Astrocyte of the spinal cord (primary cell): ENCODE measurements at regions not wholly inside any gene's neighbourhood (a gene's known extent, or its start where the extent isn't known, plus 50 kb on each side); places are given as distances from the start of the nearest gene placed in this dataset.

ENCODE experiments used
- DNase-seq: peaks from one replicate; pipeline ENCODE4 v3.0.0; 2011; ENCODE audit warnings: low read depth, low spot score
- H3K4me3 ChIP-seq: 2 replicates; pipeline ENCODE4 v1.5.1; 2011; ENCODE audit warnings: low read depth, mild to moderate bottlenecking, low read length, moderate library complexity
- in situ Hi-C: cut with HindIII; loops from 2 replicates; pipeline ENCODE4 v1.10.0; 2017; ENCODE audit warnings: low sequenced_read_pairs
- TF ChIP-seq, protein P1 (sequence below): IDR thresholded peaks from 2 replicates; pipeline ENCODE4 v1.5.1; 2012; ENCODE audit warnings: low read depth, mild to moderate bottlenecking, low read length, inconsistent platforms

DNA sequence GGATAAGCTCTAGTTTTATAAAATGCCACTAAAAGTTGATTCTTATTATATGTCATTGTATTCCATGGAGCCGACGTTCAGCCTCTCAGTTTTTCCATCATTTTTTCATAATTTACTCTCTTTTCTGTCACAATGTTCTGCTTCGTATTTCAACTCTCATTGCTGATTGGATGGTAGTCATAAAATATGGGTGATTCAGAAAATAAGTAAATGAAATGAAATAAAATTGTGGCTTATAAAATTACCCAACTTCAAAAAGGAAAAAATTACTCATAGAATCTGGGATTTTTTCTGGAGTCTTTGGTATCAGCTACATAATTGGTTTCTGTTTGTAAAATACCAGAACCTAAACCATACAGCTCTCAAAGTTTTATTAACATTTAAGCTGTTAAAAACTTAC, 139.7 kb upstream of the ITGA4 start:
- DNase-seq: no peak
- in situ Hi-C loops: no loop called here
- no peak overlapping the region for H3K4me3 ChIP-seq
- TF ChIP-seq, protein P1, sequence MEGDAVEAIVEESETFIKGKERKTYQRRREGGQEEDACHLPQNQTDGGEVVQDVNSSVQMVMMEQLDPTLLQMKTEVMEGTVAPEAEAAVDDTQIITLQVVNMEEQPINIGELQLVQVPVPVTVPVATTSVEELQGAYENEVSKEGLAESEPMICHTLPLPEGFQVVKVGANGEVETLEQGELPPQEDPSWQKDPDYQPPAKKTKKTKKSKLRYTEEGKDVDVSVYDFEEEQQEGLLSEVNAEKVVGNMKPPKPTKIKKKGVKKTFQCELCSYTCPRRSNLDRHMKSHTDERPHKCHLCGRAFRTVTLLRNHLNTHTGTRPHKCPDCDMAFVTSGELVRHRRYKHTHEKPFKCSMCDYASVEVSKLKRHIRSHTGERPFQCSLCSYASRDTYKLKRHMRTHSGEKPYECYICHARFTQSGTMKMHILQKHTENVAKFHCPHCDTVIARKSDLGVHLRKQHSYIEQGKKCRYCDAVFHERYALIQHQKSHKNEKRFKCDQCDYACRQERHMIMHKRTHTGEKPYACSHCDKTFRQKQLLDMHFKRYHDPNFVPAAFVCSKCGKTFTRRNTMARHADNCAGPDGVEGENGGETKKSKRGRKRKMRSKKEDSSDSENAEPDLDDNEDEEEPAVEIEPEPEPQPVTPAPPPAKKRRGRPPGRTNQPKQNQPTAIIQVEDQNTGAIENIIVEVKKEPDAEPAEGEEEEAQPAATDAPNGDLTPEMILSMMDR: no peak

DNA sequence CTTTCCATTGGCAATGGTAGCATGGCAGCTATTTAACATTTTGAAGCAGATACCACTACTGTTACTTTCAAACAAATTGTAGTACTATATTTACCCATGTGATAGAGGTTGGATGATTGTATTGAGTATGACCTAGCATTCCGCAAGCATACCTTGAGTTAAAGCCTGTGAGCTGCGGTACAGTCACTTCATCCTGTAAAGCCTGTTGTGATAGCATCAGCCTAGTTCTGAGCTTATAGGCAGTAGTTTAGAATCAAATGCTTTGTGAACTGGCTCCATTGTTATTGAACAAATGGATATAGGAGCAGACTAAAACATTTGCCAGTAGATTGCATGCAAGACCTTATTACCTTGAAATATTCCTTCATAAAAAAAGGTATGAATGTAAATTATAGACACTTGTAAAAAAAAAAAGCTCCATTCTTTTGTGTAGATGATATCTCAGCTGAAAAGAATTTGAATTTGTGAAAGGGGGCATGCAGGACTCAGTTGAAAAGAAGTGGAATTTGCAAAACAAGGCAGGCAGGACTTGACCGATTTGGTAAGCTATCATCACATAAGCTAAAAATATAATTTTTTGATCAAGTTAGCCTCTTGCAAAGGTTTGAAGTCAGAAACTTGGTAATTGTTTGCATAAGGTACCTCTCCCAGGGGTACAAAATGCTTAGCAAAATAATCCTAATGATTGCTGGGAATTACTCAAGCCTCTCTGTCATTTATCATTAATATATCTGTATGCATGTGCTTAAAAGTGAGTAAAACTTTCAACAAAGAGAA, 138.5 kb upstream of the ITGA4 start:
- DNase-seq: no peak
- TF ChIP-seq, protein P1: no peak
- in situ Hi-C loops: no loop called here

GRCh38 chr2:181319286-181319685, 137.9 kb upstream of the ITGA4 start:
- in situ Hi-C loops: no loop called here
- TF ChIP-seq, protein P1: no peak
- no peak for DNase-seq
- no peak overlapping the region for H3K4me3 ChIP-seq

More for the DNA sequence above, 138.5 kb upstream of the ITGA4 start:
- H3K4me3 ChIP-seq: no peak overlapping the region

DNA sequence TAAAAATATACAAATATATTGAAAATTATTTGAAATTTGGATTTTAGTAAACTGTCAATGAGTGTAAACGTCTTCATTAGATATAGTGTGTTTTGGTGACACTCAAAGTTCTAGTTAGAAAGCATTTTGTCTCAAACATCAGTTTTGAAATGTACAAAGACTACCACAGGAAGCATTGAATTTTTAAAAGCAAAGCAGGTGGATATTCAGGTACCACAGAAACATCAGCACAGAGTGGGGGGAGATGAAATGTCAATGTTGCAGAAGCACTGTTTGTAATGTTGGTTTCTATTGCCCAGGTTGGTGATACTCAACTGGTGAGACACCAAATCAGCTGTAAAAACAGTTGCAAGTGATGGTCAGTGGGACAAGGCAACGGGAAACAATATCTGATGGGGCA, 136.5 kb upstream of the ITGA4 start:
- no peak for DNase-seq
- TF ChIP-seq, protein P1: no peak
- no peak overlapping the region for H3K4me3 ChIP-seq
- in situ Hi-C loops: no loop called here

DNA sequence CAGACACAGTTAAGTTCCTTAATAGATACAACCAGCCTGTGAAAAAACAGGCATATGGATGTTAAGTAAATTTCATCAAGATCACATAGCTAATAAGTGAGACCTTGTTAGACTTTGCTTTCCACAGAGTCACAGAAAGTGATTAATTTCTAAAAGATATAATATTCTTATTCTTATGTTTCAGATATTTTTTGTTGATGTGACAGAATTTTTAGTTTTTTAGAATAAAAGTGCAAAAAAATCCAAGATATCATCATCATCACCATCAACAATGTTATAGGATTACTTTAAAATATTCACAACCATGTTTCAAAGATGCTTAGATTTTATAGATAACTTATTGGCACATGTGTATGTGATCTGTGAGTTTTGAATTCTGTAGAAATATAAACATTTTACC, 132.3 kb upstream of the ITGA4 start:
- no peak for DNase-seq
- H3K4me3 ChIP-seq: no peak overlapping the region
- TF ChIP-seq, protein P1: no peak
- in situ Hi-C loops: no loop called here

DNA sequence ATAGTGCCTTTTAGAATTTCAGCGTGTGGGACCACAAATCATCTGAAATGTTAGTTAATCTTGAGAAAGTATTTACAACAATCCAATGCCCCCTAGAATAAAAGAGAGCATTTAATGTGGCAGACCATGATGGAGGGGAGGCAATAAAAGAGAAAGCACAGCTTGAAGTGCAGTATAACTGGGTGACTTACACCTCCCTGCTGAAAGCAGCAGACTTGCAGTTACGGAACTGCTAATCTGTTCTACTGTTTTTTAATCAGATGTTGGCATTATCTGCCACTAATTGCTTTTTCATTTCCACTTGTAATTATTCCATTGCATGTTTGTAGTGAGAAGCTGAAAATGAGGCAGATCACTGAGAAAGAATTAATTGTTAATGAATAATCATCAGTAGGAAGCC, 130.5 kb upstream of the ITGA4 start:
- in situ Hi-C loops: no loop called here
- no peak for DNase-seq
- TF ChIP-seq, protein P1: no peak
- no peak overlapping the region for H3K4me3 ChIP-seq
